Endothelial cell of umbilical vein (primary cell): ENCODE measurements at regions not wholly inside any gene's neighbourhood (a gene's known extent, or its start where the extent isn't known, plus 50 kb on each side); places are given as distances from the start of the nearest gene placed in this dataset.

ENCODE experiments used
- EZH2 ChIP-seq: IDR thresholded peaks from 2 replicates; pipeline ENCODE4 v1.6.1; 2012; ENCODE audit warnings: borderline replicate concordance, low read depth, mild to moderate bottlenecking, moderate library complexity, low read length, inconsistent platforms; ENCODE audit not compliant: severe bottlenecking
- FOS ChIP-seq: IDR thresholded peaks from 2 replicates; pipeline ENCODE4 v1.6.1; 2011; ENCODE audit warnings: mild to moderate bottlenecking, low read length, moderate library complexity, borderline replicate concordance; ENCODE audit not compliant: insufficient read depth
- GATA2 ChIP-seq: IDR thresholded peaks from 2 replicates; pipeline ENCODE4 v1.7.0; 2011; ENCODE audit warnings: low read depth, mild to moderate bottlenecking, moderate library complexity, mixed read lengths, low read length; ENCODE audit not compliant: insufficient read length, insufficient read depth
- JUN ChIP-seq: IDR thresholded peaks from 2 replicates; pipeline ENCODE4 v1.6.1; 2011; ENCODE audit warnings: borderline replicate concordance, low read depth; ENCODE audit not compliant: insufficient read length, insufficient read depth
- MYC ChIP-seq: IDR thresholded peaks from one replicate; pipeline ENCODE4 v1.6.1; 2011; ENCODE audit warnings: mild to moderate bottlenecking, low read depth, low read length
- POLR2A ChIP-seq: IDR thresholded peaks from 2 replicates; pipeline ENCODE4 v1.6.1; 2012; ENCODE audit warnings: low read depth, mild to moderate bottlenecking, control low read depth, low read length
- POLR2AphosphoS5 ChIP-seq: IDR thresholded peaks from 2 replicates; pipeline ENCODE4 v1.6.1; 2012; ENCODE audit warnings: low read depth, mild to moderate bottlenecking, control low read depth, low read length, moderate library complexity; ENCODE audit not compliant: insufficient read depth
- TF ChIP-seq, protein P1 (sequence below), 2 donors: IDR thresholded peaks; 1 replicate in 1 of 2; 2 replicates in 1 of 2; pipeline ENCODE4 v1.5.1; 2011; ENCODE audit warnings: low read length in 2 of 2, mild to moderate bottlenecking in 2 of 2, moderate library complexity in 2 of 2, control low read depth in 1 of 2, inconsistent platforms in 1 of 2, low read depth in 1 of 2; ENCODE audit not compliant: insufficient read depth in 1 of 2; ENCODE audit errors: extremely low read depth in 1 of 2
- TF ChIP-seq, protein P2 (sequence below): IDR thresholded peaks from 2 replicates; pipeline ENCODE4 v1.6.1; 2011; ENCODE audit not compliant: insufficient read depth, insufficient read length

DNA sequence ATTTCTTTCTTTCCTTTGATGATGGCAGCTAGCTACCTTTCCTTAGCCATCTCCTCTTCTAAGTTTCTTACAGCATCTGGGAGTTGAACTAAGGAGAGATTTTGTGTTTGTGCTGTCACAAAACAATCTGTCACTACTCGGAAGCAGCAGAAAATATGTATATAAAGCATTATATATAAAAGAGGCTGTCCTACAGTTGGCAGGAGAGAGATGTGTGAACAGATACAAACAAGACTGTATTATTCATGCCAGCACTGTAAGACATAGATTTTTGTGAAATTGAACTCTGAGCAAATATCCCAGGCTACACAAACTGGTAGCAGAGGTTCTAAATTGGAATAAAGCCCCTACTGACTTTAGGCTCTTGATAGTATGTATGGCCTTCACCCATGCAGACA, 577.5 kb upstream of the NECTIN3 start:
- TF ChIP-seq, protein P1, sequence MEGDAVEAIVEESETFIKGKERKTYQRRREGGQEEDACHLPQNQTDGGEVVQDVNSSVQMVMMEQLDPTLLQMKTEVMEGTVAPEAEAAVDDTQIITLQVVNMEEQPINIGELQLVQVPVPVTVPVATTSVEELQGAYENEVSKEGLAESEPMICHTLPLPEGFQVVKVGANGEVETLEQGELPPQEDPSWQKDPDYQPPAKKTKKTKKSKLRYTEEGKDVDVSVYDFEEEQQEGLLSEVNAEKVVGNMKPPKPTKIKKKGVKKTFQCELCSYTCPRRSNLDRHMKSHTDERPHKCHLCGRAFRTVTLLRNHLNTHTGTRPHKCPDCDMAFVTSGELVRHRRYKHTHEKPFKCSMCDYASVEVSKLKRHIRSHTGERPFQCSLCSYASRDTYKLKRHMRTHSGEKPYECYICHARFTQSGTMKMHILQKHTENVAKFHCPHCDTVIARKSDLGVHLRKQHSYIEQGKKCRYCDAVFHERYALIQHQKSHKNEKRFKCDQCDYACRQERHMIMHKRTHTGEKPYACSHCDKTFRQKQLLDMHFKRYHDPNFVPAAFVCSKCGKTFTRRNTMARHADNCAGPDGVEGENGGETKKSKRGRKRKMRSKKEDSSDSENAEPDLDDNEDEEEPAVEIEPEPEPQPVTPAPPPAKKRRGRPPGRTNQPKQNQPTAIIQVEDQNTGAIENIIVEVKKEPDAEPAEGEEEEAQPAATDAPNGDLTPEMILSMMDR (IDR thresholded peaks at IDR 0.05; ENCODE audit: extremely low read depth in 1 of 2, insufficient read depth in 1 of 2, low read depth in 1 of 2, low read length in 2 of 2), result no peak
- TF ChIP-seq POLR2A (no peak), MYC (no peak), EZH2 (no peak), JUN (no peak), POLR2AphosphoS5 (no peak), GATA2 (no peak), FOS (no peak)
- TF ChIP-seq, protein P2, sequence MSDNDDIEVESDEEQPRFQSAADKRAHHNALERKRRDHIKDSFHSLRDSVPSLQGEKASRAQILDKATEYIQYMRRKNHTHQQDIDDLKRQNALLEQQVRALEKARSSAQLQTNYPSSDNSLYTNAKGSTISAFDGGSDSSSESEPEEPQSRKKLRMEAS, result no peak
